ENCODE measurements at regions not wholly inside any gene's neighbourhood (a gene's known extent, or its start where the extent isn't known, plus 50 kb on each side); places are given as distances from the start of the nearest gene placed in this dataset.

- TF ChIP-seq CTCF (IDR thresholded peaks at IDR 0.05), result no peak
- no peak for TF ChIP-seq EZH2 (IDR thresholded peaks at IDR 0.05; ENCODE audit: borderline replicate concordance, insufficient read depth, low read depth, low read length, poor library complexity, severe bottlenecking)
Measured at GRCh38 chr1:57835620-57836019, 411.8 kb upstream of the DAB1 start.
